ENCODE measurements at regions not wholly inside any gene's neighbourhood (a gene's known extent, or its start where the extent isn't known, plus 50 kb on each side); places are given as distances from the start of the nearest gene placed in this dataset.

DNA sequence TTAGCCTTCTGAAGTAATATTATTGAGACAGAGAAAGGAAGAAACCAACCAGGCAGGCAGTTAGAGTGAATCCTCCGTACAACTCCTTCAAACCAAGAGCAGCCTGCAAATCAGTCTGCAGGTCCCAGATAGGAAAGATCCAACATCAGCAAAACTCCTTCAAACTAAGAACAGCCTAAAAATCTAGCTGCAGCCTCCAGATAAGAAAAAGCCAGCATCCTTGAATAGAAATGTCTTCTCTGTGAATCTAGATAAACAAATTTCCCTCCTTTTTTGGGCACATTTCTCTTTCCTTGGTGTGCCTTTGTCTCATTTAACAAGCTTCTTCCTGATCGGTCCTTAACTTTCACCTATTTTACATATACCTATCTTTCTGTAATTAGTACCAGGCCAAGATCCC is 1004.6 kb upstream of the TMEFF2 start:
- BruUV-seq (replicated peaks): no TSS peak
- Histone ChIP-seq H3K4me2 (ENCODE audit: low read depth, low read length) (no peak overlapping the region), H3K27ac (ENCODE audit: extremely low read length, insufficient read depth, low read length) (no peak overlapping the region), H3K79me2 (ENCODE audit: insufficient read depth, low read length) (no peaks in the 10 kb centered on the region), H3K9me3 (ENCODE audit: low read length) (no peaks in the 10 kb centered on the region), H3K4me1 (ENCODE audit: insufficient read depth, low read length) (no peaks in the 10 kb centered on the region), H3K36me3 (replicated peaks in 1 of 2; ENCODE audit: control insufficient read depth in 1 of 2, insufficient read depth in 2 of 2, low read length in 2 of 2) (no peaks in the 10 kb centered on the region), H2AFZ (ENCODE audit: low read length) (no peak overlapping the region), H4K20me1 (ENCODE audit: insufficient read depth, low read length) (no peaks in the 10 kb centered on the region), H3K4me3 (replicated peaks in 1 of 3; ENCODE audit: insufficient read depth in 1 of 3, low read depth in 2 of 3, low read length in 3 of 3) (no peak overlapping the region), H3K27me3 (ENCODE audit: control insufficient read depth in 1 of 2, insufficient read depth in 2 of 2, low read length in 2 of 2) (0 out of 5 replicates have a peak, but pooled peaks cover 0 to 1% of the 10 kb centered on the region in 2 experiments), H3K9ac (ENCODE audit: insufficient read depth, low read depth, low read length) (no peak overlapping the region)
- ChIA-PET POLR2A (no interaction called here), CTCF (ENCODE audit: low intra/inter-chr PET ratio, low total read pairs) (no interaction called here)
- DNase-seq (ENCODE audit: low spot score): no peak
- no peak for TF ChIP-seq NRL (CRISPR knock-in tag; IDR thresholded peaks at IDR 0.05; ENCODE audit: borderline replicate concordance)
- no peak for TF ChIP-seq ZNF792 (CRISPR knock-in tag; IDR thresholded peaks at IDR 0.05)
- TF ChIP-seq MEIS2 (CRISPR knock-in tag; IDR thresholded peaks at IDR 0.05): no peak
- no peak for TF ChIP-seq REPIN1 (CRISPR knock-in tag; IDR thresholded peaks at IDR 0.05; ENCODE audit: borderline replicate concordance, low read depth)
- no peak for TF ChIP-seq TMF1 (CRISPR knock-in tag; IDR thresholded peaks at IDR 0.05; ENCODE audit: low read depth)
- no peak for TF ChIP-seq ZNF264 (CRISPR knock-in tag; IDR thresholded peaks at IDR 0.05)
- no peak for TF ChIP-seq ZNF563 (CRISPR knock-in tag; IDR thresholded peaks at IDR 0.05)
- TF ChIP-seq FOXK2 (IDR thresholded peaks at IDR 0.05): no peak
- 4% methylated on average over 2 of the region's 2 CpGs for WGBS (ENCODE audit: low lambda C conversion rate)
- no peak for ATAC-seq
- intact Hi-C loops (cut with micrococcal nuclease; ENCODE audit: unreplicated experiment): no loop called here
- in situ Hi-C loops (cut with HindIII; ENCODE audit: extremely low pct_ligation_motif_present, low pct_unique_long_range_greater_than_20kb): no loop called here
- no peak for FAIRE-seq

DNA sequence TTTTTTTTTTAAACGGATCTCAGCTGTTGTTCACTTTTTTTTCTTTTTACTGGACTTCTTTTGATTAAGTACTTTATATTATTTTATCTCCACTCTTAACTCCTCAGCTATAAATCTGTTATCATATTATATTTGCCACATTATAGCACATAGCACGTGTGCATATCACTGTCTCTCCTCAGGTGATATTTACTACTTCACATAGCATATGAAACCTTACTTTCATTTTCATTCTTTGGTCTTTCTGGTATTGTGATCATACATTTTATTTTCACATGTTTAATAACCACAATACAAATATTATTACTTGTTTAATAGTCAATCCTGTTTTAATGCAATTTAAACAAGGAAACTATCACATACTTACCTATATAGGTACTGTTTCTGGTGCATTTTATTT is 993.1 kb upstream of the TMEFF2 start:
- Histone ChIP-seq H4K20me1 (ENCODE audit: insufficient read depth, low read length) (no peaks in the 10 kb centered on the region; the same call in 1 of the 2 replicates), H3K9me3 (ENCODE audit: low read length) (no peaks in the 10 kb centered on the region), H3K4me2 (ENCODE audit: low read depth, low read length) (peak overlapping the region; percentile 10; the same call in 1 of the 2 replicates), H3K36me3 (replicated peaks in 1 of 2; ENCODE audit: control insufficient read depth in 1 of 2, insufficient read depth in 2 of 2, low read length in 2 of 2) (no peaks in the 10 kb centered on the region), H3K9ac (ENCODE audit: insufficient read depth, low read depth, low read length) (no peak overlapping the region; the same call in 1 of the 2 replicates), H3K27me3 (ENCODE audit: control insufficient read depth in 1 of 2, insufficient read depth in 2 of 2, low read length in 2 of 2) (no peaks in the 10 kb centered on the region), H3K79me2 (ENCODE audit: insufficient read depth, low read length) (no peaks in the 10 kb centered on the region), H3K27ac (ENCODE audit: extremely low read length, insufficient read depth, low read length) (no peak overlapping the region), H2AFZ (ENCODE audit: low read length) (peak overlapping the region; percentile 15), H3K4me1 (ENCODE audit: insufficient read depth, low read length) (no peaks in the 10 kb centered on the region), H3K4me3 (replicated peaks in 1 of 3; ENCODE audit: insufficient read depth in 1 of 3, low read depth in 2 of 3, low read length in 3 of 3) (no peak overlapping the region)
- WGBS (ENCODE audit: low lambda C conversion rate): 1% methylated on average over 2 of the region's 2 CpGs
- DNase-seq (ENCODE audit: low spot score) (no peak), FAIRE-seq (no peak), ATAC-seq (no peak)
- BruUV-seq (replicated peaks): no TSS peak
- no peak for TF ChIP-seq PRPF4 (IDR thresholded peaks at IDR 0.05; ENCODE audit: low read depth, low read length, poor library complexity, severe bottlenecking)
- TF ChIP-seq, protein P1, sequence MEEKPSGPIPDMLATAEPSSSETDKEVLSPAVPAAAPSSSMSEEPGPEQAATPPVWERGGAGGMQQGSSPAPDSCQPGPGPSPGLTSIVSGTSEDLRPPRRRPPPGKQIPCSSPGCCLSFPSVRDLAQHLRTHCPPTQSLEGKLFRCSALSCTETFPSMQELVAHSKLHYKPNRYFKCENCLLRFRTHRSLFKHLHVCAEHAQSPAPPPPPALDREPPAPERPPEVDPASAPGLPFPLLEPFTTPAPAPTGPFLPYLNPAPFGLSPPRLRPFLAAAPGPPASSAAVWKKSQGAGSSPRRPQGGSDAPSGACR (CRISPR knock-in tag; IDR thresholded peaks at IDR 0.05): no peak
- TF ChIP-seq, protein P2, sequence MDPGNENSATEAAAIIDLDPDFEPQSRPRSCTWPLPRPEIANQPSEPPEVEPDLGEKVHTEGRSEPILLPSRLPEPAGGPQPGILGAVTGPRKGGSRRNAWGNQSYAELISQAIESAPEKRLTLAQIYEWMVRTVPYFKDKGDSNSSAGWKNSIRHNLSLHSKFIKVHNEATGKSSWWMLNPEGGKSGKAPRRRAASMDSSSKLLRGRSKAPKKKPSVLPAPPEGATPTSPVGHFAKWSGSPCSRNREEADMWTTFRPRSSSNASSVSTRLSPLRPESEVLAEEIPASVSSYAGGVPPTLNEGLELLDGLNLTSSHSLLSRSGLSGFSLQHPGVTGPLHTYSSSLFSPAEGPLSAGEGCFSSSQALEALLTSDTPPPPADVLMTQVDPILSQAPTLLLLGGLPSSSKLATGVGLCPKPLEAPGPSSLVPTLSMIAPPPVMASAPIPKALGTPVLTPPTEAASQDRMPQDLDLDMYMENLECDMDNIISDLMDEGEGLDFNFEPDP (CRISPR knock-in tag; conservative IDR thresholded peaks at IDR 0.05): no peak
- no peak for TF ChIP-seq ZNF343 (CRISPR knock-in tag; IDR thresholded peaks at IDR 0.05)
- no peak for TF ChIP-seq ZSCAN30 (CRISPR knock-in tag; IDR thresholded peaks at IDR 0.05)
- TF ChIP-seq, protein P3, sequence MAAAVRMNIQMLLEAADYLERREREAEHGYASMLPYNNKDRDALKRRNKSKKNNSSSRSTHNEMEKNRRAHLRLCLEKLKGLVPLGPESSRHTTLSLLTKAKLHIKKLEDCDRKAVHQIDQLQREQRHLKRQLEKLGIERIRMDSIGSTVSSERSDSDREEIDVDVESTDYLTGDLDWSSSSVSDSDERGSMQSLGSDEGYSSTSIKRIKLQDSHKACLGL (CRISPR knock-in tag; IDR thresholded peaks at IDR 0.05): no peak
- TF ChIP-seq KLF11 (CRISPR knock-in tag; IDR thresholded peaks at IDR 0.05): no peak
- TF ChIP-seq HHEX (CRISPR knock-in tag; IDR thresholded peaks at IDR 0.05): no peak
- no peak for TF ChIP-seq RBM22 (optimal IDR thresholded peaks at IDR 0.05; ENCODE audit: low read length)
- no peak for TF ChIP-seq CREM (IDR thresholded peaks at IDR 0.05)
- no peak for TF ChIP-seq CREM (CRISPR knock-in tag; IDR thresholded peaks at IDR 0.05)
- TF ChIP-seq MATR3 (CRISPR knock-in tag; IDR thresholded peaks at IDR 0.05): no peak
- ChIA-PET CTCF (ENCODE audit: low intra/inter-chr PET ratio, low total read pairs) (no interaction called here), POLR2A (no interaction called here)
- in situ Hi-C loops (cut with HindIII; ENCODE audit: extremely low pct_ligation_motif_present, low pct_unique_long_range_greater_than_20kb): no loop called here
- intact Hi-C loops (cut with micrococcal nuclease; ENCODE audit: unreplicated experiment): no loop called here
